NOMO-1 (cell line): ENCODE measurements at regions not wholly inside any gene's neighbourhood (a gene's known extent, or its start where the extent isn't known, plus 50 kb on each side); places are given as distances from the start of the nearest gene placed in this dataset.

Source experiments
- DNase-seq, 2 experiments: peaks; one replicate each; lab custom pipeline; 2025; ENCODE audit not compliant: unreplicated experiment in 2 of 2; lab: John Stamatoyannopoulos, UW

DNA sequence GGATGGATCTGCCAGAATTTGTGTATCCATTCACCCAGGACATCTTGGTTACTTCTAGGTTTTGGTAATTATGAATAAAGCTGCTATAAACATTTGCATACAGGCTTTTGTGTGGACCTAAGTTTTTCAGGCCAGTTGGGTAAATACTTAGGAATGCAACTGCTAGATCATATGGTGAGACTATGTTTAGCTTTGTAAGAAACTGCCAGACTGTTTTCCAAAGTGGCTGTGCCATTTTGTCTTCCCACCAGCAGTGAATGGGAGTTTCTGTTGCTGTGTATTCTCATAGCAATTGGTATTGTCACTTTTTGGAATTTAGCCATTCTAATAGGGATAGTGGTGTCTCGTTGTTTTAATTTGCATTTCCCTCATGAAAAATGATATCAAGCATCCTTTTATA is 133.0 kb downstream of the KIF26A start:
- DNase-seq, result no peak

DNA sequence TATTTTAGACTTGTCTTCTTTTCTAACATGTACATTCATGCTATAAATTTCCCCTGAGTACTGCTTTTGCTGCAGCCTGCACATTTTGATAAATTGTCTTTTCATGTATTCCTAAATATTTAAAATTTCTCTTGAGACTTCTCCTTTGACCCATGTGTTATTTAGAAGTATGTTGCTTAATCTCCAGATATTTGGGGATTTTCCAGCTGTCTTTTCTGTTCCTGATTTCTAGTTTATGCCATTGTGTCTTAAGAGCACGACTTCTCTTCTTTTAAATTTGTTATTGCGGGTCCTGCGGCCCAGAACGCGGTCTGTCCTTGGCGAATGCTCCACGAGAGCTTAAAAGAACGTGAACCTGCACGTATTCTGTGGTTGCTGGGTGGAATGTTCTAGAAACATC is 136.4 kb downstream of the KIF26A start:
- no peak for DNase-seq

DNA sequence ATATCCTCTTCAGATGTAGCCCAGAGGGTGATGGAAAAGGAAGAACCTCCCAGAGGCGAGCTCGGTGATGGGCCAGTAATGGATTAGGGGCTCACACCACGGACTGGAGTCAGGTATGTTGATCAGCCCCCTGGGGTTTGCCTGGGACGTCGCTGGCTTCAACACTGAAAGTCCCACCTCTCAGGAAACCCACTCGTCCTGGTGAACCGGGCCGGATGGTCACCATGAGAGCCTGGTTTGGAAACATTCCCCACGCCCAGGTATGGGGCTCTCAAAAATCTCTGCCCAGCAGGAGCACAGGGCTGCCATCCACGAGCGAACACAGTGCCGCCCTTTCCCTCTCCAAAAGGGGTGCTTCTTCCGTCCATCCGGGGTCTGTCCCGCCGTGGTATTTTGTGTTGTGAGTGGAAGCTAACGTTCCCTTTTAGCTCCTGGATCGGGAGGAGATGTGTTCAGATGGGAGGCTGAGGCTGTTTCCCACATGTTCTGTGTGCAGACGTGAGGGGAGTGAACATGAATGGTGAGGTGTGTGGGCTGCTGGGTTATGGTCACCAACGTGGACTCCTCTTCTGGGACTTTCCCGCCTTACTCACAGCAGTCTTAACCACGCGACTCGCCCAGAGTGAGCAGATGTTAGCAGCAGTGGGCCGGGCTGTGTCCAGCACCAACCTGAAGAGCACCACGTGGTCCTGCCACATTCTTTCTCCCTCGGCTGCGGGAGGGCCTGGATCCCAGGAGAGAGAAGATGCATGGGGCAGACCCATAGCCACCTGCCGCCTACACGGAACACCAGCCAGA is 139.2 kb downstream of the KIF26A start:
- no peak for DNase-seq

DNA sequence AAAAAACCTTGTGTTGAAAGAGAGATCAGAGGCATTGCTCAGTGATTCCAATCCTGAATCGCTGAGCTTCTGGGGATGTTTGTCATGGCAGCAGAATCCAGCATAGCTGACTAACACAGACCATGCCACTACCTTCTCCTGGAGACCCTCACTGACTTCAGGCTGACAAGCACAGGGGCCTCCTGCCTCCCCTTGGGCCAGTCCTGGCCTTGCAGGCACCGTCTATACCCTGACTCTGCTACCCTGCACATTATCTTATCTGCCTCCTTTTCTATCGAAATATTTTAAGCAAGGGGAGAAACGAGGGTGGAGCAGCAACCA is 139.8 kb downstream of the KIF26A start:
- DNase-seq, result no peak

DNA sequence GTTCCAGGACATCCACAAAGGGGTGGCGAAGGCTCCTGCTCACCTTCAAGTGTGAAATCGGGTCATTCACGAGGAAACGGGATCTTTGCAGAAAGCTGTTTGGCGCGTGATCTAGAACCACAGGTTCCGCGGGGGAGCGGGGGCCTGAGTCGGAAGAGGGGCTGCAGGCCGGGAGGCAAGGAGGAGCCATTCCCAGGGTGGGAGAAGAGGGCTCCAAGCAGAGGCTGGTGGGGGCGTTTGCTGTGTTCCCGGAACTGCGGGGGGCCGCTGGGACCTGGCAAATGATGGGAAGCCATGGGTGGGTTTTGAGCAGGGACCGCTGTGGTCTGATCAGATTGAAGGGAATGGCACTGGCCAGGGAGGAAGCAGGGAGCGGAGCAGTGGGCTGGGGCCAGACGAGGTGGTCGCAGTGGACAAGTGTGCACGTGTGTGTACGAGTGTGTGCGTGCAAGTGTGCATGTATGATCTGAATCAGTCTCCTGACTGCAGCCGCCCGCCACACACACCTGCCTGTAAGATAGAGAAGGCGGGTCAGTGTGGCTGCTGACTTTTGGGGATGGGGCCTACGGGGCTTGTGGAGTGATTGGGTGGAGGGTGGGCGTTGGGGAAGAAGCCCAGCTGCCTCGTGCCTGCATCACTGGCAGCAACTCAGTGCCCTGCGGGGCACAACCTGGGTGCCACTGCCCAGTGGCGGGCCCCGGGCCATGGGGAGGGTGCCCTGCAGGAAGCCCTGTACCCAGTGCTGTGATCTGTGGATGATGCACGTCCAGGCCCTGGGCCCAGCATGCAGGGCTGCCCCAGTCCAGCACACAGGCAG is 141.9 kb downstream of the KIF26A start:
- no peak for DNase-seq

DNA sequence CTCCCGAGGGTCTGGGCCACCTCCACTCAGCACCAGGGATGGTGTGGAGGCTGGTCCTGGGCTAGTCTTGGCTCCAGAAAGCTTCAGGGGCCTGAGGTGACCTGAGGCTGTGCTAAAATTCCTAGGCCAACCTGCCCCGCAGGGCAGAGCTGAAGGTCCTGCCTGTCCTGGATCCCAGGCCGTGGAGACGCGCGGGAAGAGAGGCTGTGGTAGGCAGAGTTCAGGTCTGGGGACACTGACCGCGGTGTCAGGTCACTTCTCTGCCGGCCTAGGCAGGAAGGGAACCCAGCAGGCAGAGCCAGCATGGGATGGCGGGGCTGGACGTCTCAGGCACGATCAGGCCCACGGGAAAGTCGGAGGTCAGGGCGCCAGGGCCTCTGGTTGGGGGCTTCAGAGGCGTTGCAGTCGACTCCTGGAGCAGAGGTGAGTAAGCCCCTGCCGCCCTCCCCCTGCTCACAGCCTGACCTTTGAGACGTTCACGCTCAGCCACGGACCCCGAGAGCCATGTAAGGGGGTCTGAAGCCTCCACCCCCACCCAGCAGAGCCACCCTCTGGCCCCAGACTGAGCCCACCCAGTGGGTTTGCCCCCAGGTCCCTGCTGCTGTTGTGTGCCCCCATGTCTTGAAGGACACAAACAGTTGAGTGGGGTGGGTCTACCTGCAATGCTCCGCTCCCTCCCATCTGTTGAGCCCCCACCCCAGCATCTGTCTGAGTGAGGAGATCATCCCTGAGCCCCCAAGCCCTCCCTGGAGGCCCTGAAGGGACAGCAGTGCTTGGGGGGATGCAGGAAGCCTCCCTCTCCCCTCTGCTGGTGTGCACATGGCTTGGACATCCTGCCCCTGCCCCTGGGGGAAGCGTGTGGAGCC is 142.7 kb downstream of the KIF26A start:
- no peak for DNase-seq

DNA sequence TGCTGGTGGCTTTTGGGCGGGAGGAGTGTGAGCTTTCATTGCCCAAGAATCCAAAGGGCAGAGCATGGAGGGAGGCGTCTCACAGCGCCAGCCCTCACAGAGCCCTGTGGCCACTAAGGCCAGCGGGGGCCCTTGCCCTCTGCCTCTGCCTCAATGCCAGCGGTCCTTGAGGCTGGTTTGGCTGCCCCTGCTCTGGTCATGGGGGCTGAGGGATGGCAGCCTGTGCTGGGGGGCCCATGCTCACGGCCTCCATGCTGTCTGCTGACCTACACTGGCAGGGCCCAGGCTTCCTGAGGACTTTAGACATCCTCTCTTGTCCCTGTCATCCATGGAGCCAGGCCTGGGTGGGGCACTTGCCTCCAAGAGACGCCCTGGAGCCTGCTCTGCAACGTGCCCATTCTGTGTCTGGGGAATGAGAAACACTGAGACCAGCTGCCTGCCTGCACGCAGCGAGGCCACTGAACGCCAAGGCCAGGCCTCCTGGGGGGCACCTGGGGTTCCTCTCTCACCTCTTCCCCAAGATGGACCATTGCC is 143.4 kb downstream of the KIF26A start:
- no peak for DNase-seq

DNA sequence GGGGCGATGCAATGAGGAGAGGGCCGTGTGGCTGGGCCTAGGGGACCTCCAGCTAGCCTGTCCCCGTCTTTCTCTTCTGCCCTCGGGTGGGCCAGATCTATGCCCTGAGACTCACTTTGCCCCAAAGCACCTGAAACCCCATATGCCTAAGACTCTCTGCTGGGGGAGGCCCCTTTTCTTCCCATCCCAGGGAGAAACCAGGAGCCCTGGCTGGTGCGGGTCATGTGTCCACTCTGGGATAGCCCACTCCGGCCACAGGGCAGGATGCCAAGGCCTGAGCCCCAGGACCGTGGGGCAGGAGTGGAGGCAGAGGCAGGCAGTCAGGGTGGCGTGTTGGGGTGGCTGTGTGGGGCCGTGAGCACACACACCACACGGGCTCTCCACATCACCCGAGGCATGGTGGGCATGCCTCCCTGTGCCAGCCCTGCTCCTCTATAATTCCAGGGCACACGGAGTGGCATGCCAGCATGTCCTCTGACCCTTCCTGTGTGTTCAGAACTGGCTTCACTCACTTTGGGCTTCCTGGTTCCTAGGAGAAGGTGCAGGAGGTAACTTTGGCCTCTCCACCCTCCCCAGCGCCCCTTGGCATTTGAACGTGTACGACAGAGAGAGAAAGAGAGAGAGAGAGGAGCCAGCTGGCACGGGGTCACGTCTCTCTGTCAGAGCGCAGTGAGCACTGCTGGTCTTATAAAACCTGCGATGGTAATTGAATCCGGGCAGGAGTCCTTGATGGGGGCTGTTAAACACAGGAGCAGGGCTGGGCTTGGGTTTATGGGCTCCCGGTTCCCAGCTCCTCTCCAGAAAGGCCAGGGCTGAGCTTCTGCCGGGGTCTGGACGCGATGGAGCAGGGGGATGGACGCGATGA is 144.2 kb downstream of the KIF26A start:
- DNase-seq, result no peak

DNA sequence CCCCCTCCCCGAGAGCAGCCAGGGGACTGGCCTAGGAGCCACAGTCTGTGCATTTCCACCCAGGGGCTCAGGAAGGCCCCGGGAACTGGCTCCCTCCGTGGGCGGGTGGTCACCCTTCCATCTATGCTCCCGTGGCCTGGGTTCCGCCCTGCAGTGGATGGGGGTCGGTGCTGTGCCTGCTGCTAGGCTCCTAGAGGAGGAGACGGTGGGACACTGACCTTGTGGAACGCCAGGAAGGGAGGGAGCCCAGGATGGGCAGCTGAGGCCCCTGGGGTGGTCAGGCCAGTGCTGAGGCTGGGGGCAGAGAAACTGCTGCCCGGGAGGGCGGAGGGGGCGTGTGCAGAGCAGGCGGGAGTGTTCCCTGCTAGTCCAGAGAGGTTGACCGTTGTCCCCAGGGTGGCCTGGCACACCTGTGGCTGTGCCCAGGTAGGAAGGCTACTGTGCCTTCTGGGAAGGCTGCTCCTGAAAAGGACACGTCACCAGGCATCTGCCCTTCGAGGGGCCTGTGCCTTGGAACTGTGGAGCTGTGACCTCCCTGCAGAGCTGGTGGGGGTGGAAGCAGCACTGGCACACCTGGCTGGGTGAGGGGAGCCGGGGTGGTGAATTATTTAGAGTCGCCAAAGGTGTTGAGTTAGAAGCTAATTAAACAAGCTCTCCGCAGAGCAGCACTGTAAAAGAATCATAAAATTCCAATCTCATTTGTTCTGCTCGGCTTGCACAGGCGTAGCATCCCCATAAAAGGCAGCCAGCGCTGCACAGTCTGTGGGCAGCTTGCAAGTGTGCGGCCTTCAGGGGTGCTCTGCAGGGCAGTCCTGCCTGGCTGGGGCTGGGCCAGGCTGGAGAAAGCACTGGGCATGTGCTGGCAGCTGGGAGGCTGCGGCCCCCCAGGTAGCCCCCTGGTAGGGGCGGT is 145.1 kb downstream of the KIF26A start:
- DNase-seq, result no peak

DNA sequence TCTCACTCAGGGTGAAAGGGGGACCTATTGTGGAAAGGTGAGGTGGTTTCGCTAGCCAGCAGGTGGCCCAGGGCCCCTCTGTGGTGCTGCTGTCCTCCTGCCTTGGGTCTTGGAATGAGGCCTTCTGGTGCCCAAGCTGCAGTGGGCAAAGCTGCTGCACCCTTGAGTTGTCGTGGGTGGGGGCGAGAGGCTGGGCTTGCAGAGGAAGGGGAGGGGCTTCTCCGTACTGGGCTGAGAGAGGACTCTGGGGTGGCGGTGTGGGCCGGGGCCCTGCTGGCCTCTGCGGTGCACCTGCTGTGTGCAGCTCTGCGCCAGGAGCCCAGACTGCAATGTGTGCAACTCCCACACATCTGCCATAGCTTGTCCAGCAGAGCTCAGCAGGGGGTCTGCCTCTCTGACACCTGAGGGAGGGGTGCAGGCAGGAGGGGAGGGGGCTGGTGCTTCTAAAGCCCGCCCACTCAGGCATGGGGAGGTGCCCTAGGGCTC is 145.8 kb downstream of the KIF26A start:
- DNase-seq, result no peak

DNA sequence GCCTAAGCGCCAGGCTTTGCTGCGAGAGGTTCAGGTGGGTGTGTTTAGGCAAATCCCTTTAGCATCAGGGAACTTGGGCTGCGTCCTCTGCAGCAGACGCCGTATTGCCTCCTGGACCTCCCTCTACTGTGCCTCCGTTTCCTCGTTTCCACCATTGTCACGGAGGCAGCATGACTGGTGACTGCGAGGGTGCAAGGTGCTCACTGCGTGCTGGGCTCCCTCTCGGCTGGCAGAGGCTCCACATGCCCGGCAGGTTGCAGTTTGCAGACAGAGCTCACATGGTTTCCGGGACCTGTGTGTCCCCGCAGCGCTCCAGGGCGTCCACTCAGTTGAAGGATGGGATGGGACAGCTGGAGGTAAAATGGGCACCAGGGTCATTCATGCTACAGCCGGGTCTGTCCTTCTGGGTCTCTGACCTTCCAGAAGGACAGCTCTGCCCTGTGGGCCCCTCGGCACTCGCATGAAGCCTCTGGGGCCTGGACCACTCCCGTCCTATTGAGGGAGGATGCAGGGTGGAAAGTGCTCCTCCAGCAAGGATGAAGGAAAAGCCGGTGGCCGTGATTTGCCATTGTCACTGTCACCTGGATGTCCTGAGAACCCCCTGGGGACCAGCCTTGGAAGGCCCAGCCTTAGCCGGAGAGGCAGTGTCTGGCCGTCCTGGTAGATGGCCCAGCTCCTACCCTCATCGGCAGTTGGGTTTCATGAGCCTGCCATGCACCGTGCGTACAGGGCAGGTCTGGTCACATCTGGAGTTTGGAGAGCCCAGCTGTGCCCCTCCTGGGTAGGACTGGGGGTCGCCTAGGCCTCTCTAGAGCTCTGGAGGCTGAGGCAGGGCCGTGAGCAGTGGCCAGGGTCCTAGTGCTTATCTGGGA is 146.5 kb downstream of the KIF26A start:
- no peak for DNase-seq

DNA sequence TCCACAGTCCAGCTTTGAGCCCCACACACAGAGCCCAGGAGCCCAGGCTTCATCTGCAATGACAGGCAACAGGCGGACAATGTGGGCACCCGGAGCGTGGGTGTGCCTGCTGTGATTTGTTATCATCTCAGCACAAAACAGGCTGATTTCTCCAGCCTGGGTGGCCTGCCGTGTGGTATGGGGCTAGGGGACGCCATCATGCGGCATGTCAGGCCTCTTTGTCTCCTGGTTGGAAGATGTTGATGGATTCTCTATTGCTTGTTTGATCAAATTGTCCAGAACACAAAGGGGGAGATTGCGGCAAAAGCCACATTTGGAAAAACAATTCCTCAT is 147.1 kb downstream of the KIF26A start:
- DNase-seq, result no peak

DNA sequence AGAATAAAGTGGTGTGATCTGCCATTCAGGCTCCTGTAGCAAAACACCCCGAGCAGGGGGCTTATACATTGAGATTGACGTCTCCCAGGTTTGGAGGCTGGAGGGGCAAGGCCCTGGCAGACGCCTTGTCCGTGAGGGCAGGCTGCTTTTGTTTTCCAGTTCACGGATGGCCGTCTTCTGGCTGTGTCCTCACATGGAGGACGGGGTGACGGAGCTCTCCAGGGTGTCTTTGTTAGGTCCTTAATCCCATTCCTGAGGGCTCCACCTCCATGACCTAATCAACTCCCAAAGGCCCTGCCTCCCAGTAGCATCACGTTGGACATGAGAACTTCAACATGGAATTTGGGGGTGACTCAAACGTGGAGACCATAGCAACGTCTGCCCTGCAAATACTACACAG is 147.7 kb downstream of the KIF26A start:
- DNase-seq, result no peak

DNA sequence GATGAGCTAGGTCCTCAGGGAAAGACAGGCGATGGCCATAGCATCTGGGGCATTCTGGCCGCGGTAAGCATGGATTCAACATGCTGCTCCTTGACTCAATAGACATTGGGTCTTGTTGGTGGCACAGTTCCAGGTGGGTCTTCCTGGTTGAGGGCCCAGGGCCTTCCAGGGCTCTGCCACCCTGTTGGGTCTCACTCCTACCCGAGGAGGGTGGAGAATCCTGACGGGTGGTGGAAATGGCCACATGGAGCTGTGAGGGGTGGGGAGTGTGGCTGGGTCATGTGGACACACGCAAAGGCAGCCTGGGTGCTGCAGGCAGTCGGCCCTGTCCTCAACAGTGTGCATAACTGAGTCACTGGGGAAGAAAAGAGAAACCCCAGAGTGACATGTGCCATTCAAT is 148.1 kb downstream of the KIF26A start:
- no peak for DNase-seq

DNA sequence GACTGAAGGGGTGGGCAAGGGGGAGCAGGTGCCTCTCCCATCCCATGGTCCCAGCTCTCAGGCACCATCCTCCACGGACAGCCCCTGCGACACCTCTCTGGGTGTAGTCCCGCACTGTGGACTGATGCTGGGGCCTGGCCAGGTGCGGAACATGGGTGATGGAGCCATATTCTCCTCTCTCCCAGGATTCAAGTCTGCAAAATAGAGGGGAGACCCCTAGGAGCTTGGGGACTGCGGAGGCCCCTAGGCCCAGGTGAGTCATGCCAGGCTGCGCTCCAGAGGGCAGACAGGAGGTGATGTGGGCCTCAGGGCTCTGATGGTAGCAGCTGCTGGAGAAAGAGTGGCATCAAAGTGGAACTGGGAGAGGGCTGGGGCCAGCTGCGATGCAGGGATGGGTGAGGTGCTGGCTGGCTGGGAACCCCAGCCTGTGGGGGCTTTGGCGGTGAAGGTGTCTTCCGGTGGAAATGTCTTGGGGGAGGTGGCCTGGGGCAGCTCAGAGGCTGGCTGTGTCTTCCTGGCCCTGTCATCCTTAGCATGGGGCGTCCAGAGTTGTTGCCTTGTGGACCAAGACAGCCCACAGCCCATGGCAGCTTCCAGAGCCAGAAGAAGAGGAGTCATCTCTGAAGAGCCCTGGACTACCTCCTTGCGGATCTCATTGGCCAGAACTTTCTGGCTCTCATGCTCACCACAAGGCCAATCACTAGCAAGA is 149.1 kb downstream of the KIF26A start:
- no peak for DNase-seq

DNA sequence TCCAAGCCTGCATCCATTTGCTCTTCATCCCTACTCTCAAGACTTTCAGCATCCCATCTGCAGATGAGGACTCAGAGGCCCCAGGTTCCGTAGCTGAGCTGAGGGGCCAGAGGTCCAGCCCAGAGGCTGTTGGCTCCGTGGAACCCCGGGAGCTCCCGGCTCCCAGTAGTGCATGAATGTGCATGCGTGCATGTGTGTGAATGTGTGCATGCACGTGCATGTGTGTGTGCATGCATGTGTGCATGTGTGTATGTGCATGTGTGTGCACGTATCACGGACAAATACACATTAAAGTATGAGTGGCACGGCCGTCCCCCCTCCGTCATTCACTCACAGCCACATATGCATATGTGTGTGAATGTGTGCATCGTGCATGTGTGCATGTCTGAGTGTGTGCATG is 149.9 kb downstream of the KIF26A start:
- DNase-seq, result no peak

DNA sequence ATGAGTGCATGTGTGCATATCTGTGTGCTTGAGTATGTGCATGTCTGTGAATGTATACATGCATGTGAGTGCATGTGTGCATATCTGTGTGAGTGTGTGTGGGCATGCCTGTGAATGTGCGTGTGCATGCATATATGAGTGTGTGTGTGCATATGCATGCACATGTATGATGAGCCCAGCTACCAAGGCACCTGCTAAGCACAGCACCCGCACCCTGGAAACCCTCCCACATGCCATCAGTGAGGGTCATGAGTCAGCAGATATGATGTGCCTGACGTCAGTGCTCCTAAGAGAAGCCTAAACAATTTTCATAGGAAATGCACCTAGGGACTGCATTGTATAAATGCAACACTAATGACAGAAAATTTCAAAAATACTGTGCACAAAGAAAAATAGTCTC is 151.1 kb downstream of the KIF26A start:
- no peak for DNase-seq
